Breast epithelium (tissue), 4 donors: ENCODE measurements at regions not wholly inside any gene's neighbourhood (a gene's known extent, or its start where the extent isn't known, plus 50 kb on each side); places are given as distances from the start of the nearest gene placed in this dataset.

Experiments
- DNase-seq, 2 donors: peaks; one replicate each; pipeline ENCODE4 v3.0.0-alpha.2; 2019; ENCODE audit warnings: low spot score in 2 of 2
- H3K27ac ChIP-seq, 2 donors: fragments of 200-600 bp; sonication (generic) in 1 of 2; one replicate each; pipeline ENCODE4 v1.5.1; 2016 to 2019; ENCODE audit warnings: mild to moderate bottlenecking in 1 of 2
- H3K27me3 ChIP-seq, 2 donors: fragments of 200-600 bp; sonication (generic) in 1 of 2; one replicate each; pipeline versions ENCODE4 v1.5.1 to v1.6.0; 2017 to 2019; ENCODE audit warnings: control low read depth in 1 of 2, mild to moderate bottlenecking in 1 of 2
- H3K36me3 ChIP-seq: fragments of 200-600 bp; one replicate; pipeline ENCODE4 v1.5.1; 2019
- H3K4me1 ChIP-seq, 2 donors: fragments of 200-600 bp; sonication (generic); one replicate each; pipeline ENCODE4 v1.5.1; 2016 to 2019; ENCODE audit warnings: control low read depth in 1 of 2
- H3K4me3 ChIP-seq, 3 donors: fragments of 200-600 bp; sonication (generic); 1 replicate in 2 of 3; 2 replicates in 1 of 3; pipeline ENCODE4 v1.5.1; 2016 to 2019; ENCODE audit warnings: mild to moderate bottlenecking in 3 of 3, moderate library complexity in 2 of 3
- H3K9me3 ChIP-seq, 2 donors: fragments of 200-600 bp; sonication (generic) in 1 of 2; one replicate each; pipeline ENCODE4 v1.5.1; 2016 to 2019; ENCODE audit warnings: control low read depth in 1 of 2
- POLR2A ChIP-seq: fragments of 450-650 bp; IDR thresholded peaks from one replicate; pipeline ENCODE4 v1.6.1; 2016; ENCODE audit warnings: antibody characterized with exemption, mild to moderate bottlenecking, moderate library complexity
- POLR2AphosphoS5 ChIP-seq, 3 donors: sonication (generic); formaldehyde crosslinking; IDR thresholded peaks; one replicate each; pipeline ENCODE4 v1.6.1; 2017; ENCODE audit warnings: antibody characterized with exemption in 3 of 3
- intact Hi-C: fragments of 100-400 bp; cut with DNase I; formaldehyde crosslinking; loops from one replicate; pipeline ENCODE4 v1.15.1; 2023; ENCODE audit warnings: low total_unique reads
- TF ChIP-seq, protein P1 (sequence below), 3 donors: fragments of 450-650 bp; IDR thresholded peaks; one replicate each; pipeline ENCODE4 v1.5.1; 2016 to 2017; ENCODE audit warnings: antibody characterized with exemption in 3 of 3, mild to moderate bottlenecking in 3 of 3, moderate library complexity in 3 of 3

DNA sequence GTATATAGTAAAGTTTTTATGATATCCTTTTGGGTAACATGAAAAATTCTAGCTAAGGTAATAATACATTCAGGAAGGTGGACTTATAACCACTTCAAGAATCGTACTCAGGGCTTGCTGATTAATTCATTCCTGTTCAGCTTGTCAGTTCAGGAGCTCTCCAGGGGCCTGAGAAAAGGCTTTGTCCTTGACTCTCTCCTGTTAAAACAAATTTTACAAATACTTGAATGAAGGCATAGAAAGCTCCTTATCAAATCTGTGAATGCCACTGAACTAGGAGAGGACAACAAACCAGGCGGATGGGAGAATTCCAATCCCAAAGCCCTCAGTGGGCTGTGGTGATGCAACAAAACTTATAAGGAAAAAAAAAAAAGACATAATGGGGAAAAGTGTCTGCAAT, 354.5 kb upstream of the ZMIZ1 start:
- intact Hi-C loops, result no loop called here

DNA sequence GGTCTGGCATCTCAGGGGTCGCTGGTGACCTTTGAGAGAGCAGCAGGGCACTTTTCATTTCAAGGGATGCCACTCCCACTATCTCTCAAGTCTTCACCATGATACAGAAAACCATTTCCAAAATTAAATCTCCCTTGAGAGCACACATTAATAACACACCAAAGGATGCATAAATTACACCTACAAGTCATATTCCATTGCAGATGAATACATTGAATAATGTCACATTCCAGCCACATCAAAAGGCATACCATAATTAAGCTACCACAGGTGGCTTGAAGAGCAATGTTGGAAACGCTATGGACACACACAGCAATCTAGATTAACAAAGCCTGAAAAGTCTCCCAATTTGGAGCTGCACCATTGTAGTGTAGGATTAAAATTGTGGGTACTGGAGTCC, 353.3 kb upstream of the ZMIZ1 start:
- TF ChIP-seq, protein P1, sequence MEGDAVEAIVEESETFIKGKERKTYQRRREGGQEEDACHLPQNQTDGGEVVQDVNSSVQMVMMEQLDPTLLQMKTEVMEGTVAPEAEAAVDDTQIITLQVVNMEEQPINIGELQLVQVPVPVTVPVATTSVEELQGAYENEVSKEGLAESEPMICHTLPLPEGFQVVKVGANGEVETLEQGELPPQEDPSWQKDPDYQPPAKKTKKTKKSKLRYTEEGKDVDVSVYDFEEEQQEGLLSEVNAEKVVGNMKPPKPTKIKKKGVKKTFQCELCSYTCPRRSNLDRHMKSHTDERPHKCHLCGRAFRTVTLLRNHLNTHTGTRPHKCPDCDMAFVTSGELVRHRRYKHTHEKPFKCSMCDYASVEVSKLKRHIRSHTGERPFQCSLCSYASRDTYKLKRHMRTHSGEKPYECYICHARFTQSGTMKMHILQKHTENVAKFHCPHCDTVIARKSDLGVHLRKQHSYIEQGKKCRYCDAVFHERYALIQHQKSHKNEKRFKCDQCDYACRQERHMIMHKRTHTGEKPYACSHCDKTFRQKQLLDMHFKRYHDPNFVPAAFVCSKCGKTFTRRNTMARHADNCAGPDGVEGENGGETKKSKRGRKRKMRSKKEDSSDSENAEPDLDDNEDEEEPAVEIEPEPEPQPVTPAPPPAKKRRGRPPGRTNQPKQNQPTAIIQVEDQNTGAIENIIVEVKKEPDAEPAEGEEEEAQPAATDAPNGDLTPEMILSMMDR (IDR thresholded peaks at IDR 0.05), result no peak
- TF ChIP-seq POLR2A, result no peak
- TF ChIP-seq POLR2AphosphoS5 (IDR thresholded peaks at IDR 0.05), result no peak
- no peaks in the 10 kb centered on the region for H3K9me3 ChIP-seq
- no peaks in the 10 kb centered on the region for H3K27me3 ChIP-seq
- DNase-seq, result no peak
- H3K36me3 ChIP-seq, result no peaks in the 10 kb centered on the region
- H3K4me3 ChIP-seq, result no peak overlapping the region
- intact Hi-C loops, result no loop called here
- no peaks in the 10 kb centered on the region for H3K4me1 ChIP-seq
- H3K27ac ChIP-seq, result no peak overlapping the region

More for the DNA sequence above, 354.5 kb upstream of the ZMIZ1 start:
- DNase-seq, result no peak
- H3K9me3 ChIP-seq, result no peaks in the 10 kb centered on the region
- H3K27me3 ChIP-seq, result no peaks in the 10 kb centered on the region
- TF ChIP-seq, protein P1 (IDR thresholded peaks at IDR 0.05), result no peak
- no peak for TF ChIP-seq POLR2AphosphoS5 (IDR thresholded peaks at IDR 0.05)
- TF ChIP-seq POLR2A, result no peak
- H3K4me1 ChIP-seq, result no peaks in the 10 kb centered on the region
- H3K36me3 ChIP-seq, result no peaks in the 10 kb centered on the region
- H3K27ac ChIP-seq, result no peak overlapping the region
- H3K4me3 ChIP-seq, result no peak overlapping the region

DNA sequence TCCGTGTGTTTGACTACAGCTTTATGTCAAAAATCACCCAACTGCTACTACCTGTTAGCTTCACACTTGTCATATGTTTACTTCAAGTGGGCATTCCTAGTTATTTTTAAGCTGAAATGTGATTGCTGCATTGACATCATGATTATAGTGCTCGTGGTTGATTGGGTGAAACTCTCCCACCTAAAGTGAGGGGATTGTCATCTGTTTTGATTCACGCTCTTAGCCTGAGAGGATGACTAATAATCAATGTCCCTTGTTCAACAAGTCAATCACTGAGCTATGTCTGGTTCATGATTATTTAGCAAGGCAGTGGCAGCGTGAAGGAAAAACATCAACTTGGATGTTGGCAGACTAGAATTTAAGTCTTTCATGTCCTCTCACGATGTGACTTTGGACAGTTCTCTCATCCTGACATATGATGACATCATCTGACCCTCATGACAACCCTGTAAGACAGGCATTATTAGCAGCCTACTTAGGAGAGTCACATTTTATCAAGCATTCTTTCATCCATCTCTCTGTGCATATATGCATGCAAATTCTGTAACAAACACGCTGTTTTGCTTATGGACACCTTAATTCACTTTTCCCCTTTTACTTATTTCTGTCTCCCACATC, 352.6 kb upstream of the ZMIZ1 start:
- intact Hi-C loops, result no loop called here
- Histone ChIP-seq H3K36me3 (no peaks in the 10 kb centered on the region), H3K4me3 (no peak overlapping the region), H3K27me3 (no peaks in the 10 kb centered on the region), H3K27ac (no peak overlapping the region), H3K9me3 (no peaks in the 10 kb centered on the region), H3K4me1 (no peaks in the 10 kb centered on the region)
- DNase-seq, result no peak
- TF ChIP-seq, protein P1 (IDR thresholded peaks at IDR 0.05), result no peak
- no peak for TF ChIP-seq POLR2A
- TF ChIP-seq POLR2AphosphoS5 (IDR thresholded peaks at IDR 0.05), result no peak

DNA sequence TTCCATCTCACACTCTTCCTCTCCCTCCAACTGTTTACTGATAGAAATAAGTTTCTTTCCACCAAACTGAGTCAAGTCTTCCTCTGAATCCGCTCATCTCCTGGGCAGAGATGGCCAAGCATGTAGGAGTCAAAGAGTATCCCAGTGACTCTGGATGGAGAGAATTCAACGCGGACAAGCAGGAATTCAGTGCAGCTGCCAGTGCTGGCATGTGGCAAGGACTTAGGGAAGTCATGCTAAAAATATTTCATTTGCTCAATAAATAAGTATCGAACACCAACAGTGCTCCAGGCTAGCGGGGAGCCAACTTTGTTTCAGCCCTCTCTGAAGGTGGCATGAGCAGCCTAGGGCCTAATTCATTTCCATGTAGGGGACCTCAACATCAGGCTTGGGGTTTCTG, 351.6 kb upstream of the ZMIZ1 start:
- Histone ChIP-seq H3K27me3 (no peaks in the 10 kb centered on the region), H3K4me3 (no peak overlapping the region), H3K4me1 (no peaks in the 10 kb centered on the region), H3K36me3 (no peaks in the 10 kb centered on the region), H3K27ac (peak overlapping the region; percentile 4 to 58), H3K9me3 (no peaks in the 10 kb centered on the region)
- peak in 1 of 2 donors; percentile 58 for DNase-seq
- intact Hi-C loops, result no loop called here
- TF ChIP-seq POLR2A (no peak), POLR2AphosphoS5 (IDR thresholded peaks at IDR 0.05) (no peak)
- TF ChIP-seq, protein P1 (IDR thresholded peaks at IDR 0.05), result no peak

DNA sequence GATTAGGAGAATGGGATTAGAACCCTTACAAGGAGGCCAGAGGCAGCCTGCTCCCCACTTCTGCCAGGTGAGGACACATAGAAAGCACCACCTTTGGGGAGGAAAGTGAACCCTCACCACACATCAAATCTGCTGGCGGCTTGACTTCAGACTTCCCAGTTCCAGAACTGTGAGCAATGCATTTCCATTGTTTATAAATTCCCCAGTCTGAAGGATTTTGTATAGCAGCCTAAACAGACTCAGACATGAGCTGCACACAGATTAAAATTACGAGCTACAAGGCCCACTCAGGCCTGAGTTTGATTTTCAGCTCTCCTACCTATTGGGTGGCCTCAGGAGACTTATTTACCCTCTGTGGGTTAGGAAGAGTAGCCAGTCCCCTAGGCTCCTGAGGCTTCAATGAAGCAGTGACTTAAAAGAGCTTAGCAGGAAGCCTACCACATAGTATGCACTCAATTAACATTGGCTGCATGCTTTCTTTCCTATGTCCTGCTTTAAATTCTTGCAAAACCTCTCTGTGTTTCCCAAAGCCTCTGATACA, 350.7 kb upstream of the ZMIZ1 start:
- intact Hi-C loops, result no loop called here

More for the DNA sequence above, 350.7 kb upstream of the ZMIZ1 start:
- no peak for DNase-seq
- Histone ChIP-seq H3K4me3 (no peak overlapping the region), H3K36me3 (no peaks in the 10 kb centered on the region), H3K9me3 (no peaks in the 10 kb centered on the region), H3K27ac (peak overlapping the region in 1 of 2 donors; percentile 4), H3K4me1 (no peaks in the 10 kb centered on the region), H3K27me3 (no peaks in the 10 kb centered on the region)
- no peak for TF ChIP-seq POLR2A
- TF ChIP-seq, protein P1 (IDR thresholded peaks at IDR 0.05), result no peak
- no peak for TF ChIP-seq POLR2AphosphoS5 (IDR thresholded peaks at IDR 0.05)
